SK-N-SH (cell line): ENCODE measurements at regions not wholly inside any gene's neighbourhood (a gene's known extent, or its start where the extent isn't known, plus 50 kb on each side); places are given as distances from the start of the nearest gene placed in this dataset.

Experiments
- CTCF ChIA-PET: fragments of 300-600, 350-600 bp; formaldehyde crosslinking; extraction: SDS; loops from one replicate; lab custom pipeline; 2021; lab: Yijun Ruan, JAX
- POLR2A ChIA-PET: fragments of 350-600 bp; sonication (Branson Sonifier 250); formaldehyde crosslinking; extraction: SDS; loops from one replicate; lab custom pipeline; 2020; ENCODE audit warnings: antibody characterized with exemption, inconsistent platforms; lab: Yijun Ruan, JAX
- DNase-seq: peaks from one replicate; pipeline ENCODE4 v3.0.0; 2012
- H2AFZ ChIP-seq: fragments of 200-600 bp; sonication (generic); 2 replicates; pipeline ENCODE4 v1.8.1; 2016; ENCODE audit warnings: antibody characterized with exemption, mild to moderate bottlenecking, low read depth
- H3F3A ChIP-seq: fragments of 200-600 bp; sonication (generic); replicated peaks from 2 replicates; pipeline ENCODE3; 2016; ENCODE audit warnings: antibody characterized with exemption, mild to moderate bottlenecking; ENCODE audit not compliant: insufficient read depth
- H3K27ac ChIP-seq, 2 experiments: fragments of 200-500 bp in 1 of 2; fragments of 200-600 bp in 1 of 2; sonication (Bioruptor generic) in 1 of 2; sonication (generic), shearing (Covaris generic) in 1 of 2; 2 replicates each; pipeline versions ENCODE4 v1.5.1 to v1.6.1; 2014 to 2016; ENCODE audit warnings: low read depth in 2 of 2, inconsistent platforms in 1 of 2, low read length in 1 of 2, mild to moderate bottlenecking in 1 of 2, mixed read lengths in 1 of 2
- H3K27me3 ChIP-seq: fragments of 200-600 bp; sonication (generic), shearing (Covaris generic); 2 replicates; pipeline ENCODE4 v1.6.1; 2016; ENCODE audit warnings: mixed run types; ENCODE audit not compliant: insufficient read depth
- H3K36me3 ChIP-seq, 2 experiments: fragments of 200-500 bp in 1 of 2; fragments of 200-600 bp in 1 of 2; sonication (Bioruptor generic) in 1 of 2; sonication (generic) in 1 of 2; replicated peaks in 1 of 2; 2 replicates each; pipeline versions ENCODE3 to v1.5.1; 2014 to 2016; ENCODE audit warnings: low read length in 1 of 2, mild to moderate bottlenecking in 1 of 2; ENCODE audit not compliant: insufficient read depth in 2 of 2, control insufficient read depth in 1 of 2
- H3K4me1 ChIP-seq, 2 experiments: fragments of 200-500 bp in 1 of 2; fragments of 200-600 bp in 1 of 2; sonication (Bioruptor generic) in 1 of 2; sonication (generic), shearing (Covaris generic) in 1 of 2; 2 replicates each; pipeline versions ENCODE4 v1.5.1 to v1.6.1; 2014 to 2016; ENCODE audit warnings: low read depth in 1 of 2, low read length in 1 of 2, mixed run types in 1 of 2; ENCODE audit not compliant: insufficient read depth in 2 of 2, control insufficient read depth in 1 of 2
- H3K4me2 ChIP-seq: fragments of 200-600 bp; sonication (generic), shearing (Covaris generic); 2 replicates; pipeline ENCODE4 v1.6.1; 2017; ENCODE audit warnings: mixed run types
- H3K4me3 ChIP-seq, 2 experiments: fragments of 200-500 bp in 1 of 2; fragments of 200-600 bp in 1 of 2; sonication (Bioruptor generic) in 1 of 2; sonication (generic), shearing (Covaris generic) in 1 of 2; 2 replicates each; pipeline versions ENCODE4 v1.5.1 to v1.8.1; 2014 to 2016; ENCODE audit warnings: low read depth in 2 of 2, inconsistent platforms in 1 of 2, low read length in 1 of 2, mild to moderate bottlenecking in 1 of 2, mixed read lengths in 1 of 2, moderate library complexity in 1 of 2
- H3K79me2 ChIP-seq: fragments of 200-600 bp; sonication (generic); 2 replicates; pipeline ENCODE4 v1.8.1; 2017; ENCODE audit warnings: mild to moderate bottlenecking; ENCODE audit not compliant: insufficient read depth
- H3K9ac ChIP-seq: fragments of 200-600 bp; sonication (generic); 2 replicates; pipeline ENCODE4 v1.6.1; 2017; ENCODE audit warnings: mixed run types
- H3K9me2 ChIP-seq: fragments of 200-600 bp; sonication (generic); 2 replicates; pipeline ENCODE4 v1.6.1; 2017; ENCODE audit warnings: mixed run types
- H3K9me3 ChIP-seq: fragments of 200-600 bp; sonication (generic); 2 replicates; pipeline ENCODE4 v1.6.1; 2017; ENCODE audit warnings: mixed run types, mild to moderate bottlenecking, moderate library complexity
- H4K20me1 ChIP-seq: fragments of 200-600 bp; sonication (generic); 2 replicates; pipeline ENCODE4 v1.6.1; 2017; ENCODE audit warnings: mild to moderate bottlenecking, mixed run types; ENCODE audit not compliant: insufficient read depth
- CHD2 ChIP-seq: fragments of 150-350 bp; IDR thresholded peaks from 2 replicates; pipeline ENCODE4 v1.6.1; 2018; ENCODE audit warnings: low read length; ENCODE audit not compliant: partially characterized antibody
- CTCF ChIP-seq: fragments of 200-600 bp; sonication (generic); IDR thresholded peaks from 2 replicates; pipeline ENCODE4 v1.6.1; 2017; ENCODE audit warnings: antibody characterized with exemption, mild to moderate bottlenecking, moderate library complexity
- ELF1 ChIP-seq: IDR thresholded peaks from 2 replicates; pipeline ENCODE4 v1.4.0; 2012
- GABPA ChIP-seq: IDR thresholded peaks from 2 replicates; pipeline ENCODE4 v1.4.0; 2012; ENCODE audit warnings: low read depth, mild to moderate bottlenecking
- JUND ChIP-seq: IDR thresholded peaks from 2 replicates; pipeline ENCODE4 v1.4.0; 2012
- MEF2A ChIP-seq: IDR thresholded peaks from 2 replicates; pipeline ENCODE4 v1.4.0; 2012; ENCODE audit warnings: low read depth, borderline replicate concordance
- MXI1 ChIP-seq: IDR thresholded peaks from 2 replicates; pipeline ENCODE4 v1.6.1; 2012; ENCODE audit warnings: mild to moderate bottlenecking, low read depth, low read length, improper control_type of control experiment
- NFIC ChIP-seq: IDR thresholded peaks from 2 replicates; pipeline ENCODE4 v1.4.0; 2012; ENCODE audit warnings: borderline replicate concordance
- NRF1 ChIP-seq: IDR thresholded peaks from 2 replicates; pipeline ENCODE4 v1.6.1; 2012; ENCODE audit warnings: low read depth, mild to moderate bottlenecking, low read length
- POLR2AphosphoS5 ChIP-seq: IDR thresholded peaks from 2 replicates; pipeline ENCODE4 v1.6.1; 2012; ENCODE audit warnings: low read depth, low read length
- RAD21 ChIP-seq: IDR thresholded peaks from 2 replicates; pipeline ENCODE4 v1.6.1; 2012; ENCODE audit warnings: mild to moderate bottlenecking, low read length
- RFX5 ChIP-seq: IDR thresholded peaks from 2 replicates; pipeline ENCODE4 v1.6.1; 2012; ENCODE audit warnings: mild to moderate bottlenecking, improper control_type of control experiment, low read length
- RXRA ChIP-seq: IDR thresholded peaks from 2 replicates; pipeline ENCODE4 v1.4.0; 2012; ENCODE audit warnings: low read depth, mild to moderate bottlenecking, borderline replicate concordance
- SIN3A ChIP-seq: IDR thresholded peaks from 2 replicates; pipeline ENCODE4 v1.6.1; 2012; ENCODE audit warnings: low read depth, mild to moderate bottlenecking, low read length, moderate library complexity, borderline replicate concordance
- TAF1 ChIP-seq: IDR thresholded peaks from 2 replicates; pipeline ENCODE4 v1.6.1; 2012; ENCODE audit warnings: low read depth, mild to moderate bottlenecking, low read length, moderate library complexity, borderline replicate concordance
- USF1 ChIP-seq: IDR thresholded peaks from 2 replicates; pipeline ENCODE4 v1.4.0; 2012; ENCODE audit warnings: low read depth, borderline replicate concordance
- USF2 ChIP-seq: fragments of 150-350 bp; IDR thresholded peaks from 2 replicates; pipeline ENCODE4 v1.6.1; 2017; ENCODE audit warnings: antibody characterized with exemption, low read length, low read depth, borderline replicate concordance
- WGBS: methylation state at CpG from one replicate; pipeline ENCODE4 v1.1.6; 2017; ENCODE audit warnings: low lambda C conversion rate; 5-methylcytosine and 5-hydroxymethylcytosine counted together
- TF ChIP-seq, protein P1 (sequence below): IDR thresholded peaks from 2 replicates; pipeline ENCODE4 v1.4.0; 2012; ENCODE audit warnings: low read depth
- TF ChIP-seq, protein P2 (sequence below): fragments of 150-350 bp; IDR thresholded peaks from 2 replicates; pipeline ENCODE4 v1.6.1; 2016; ENCODE audit warnings: mild to moderate bottlenecking, low read depth, low read length
- TF ChIP-seq, protein P3 (sequence below): IDR thresholded peaks from 2 replicates; pipeline ENCODE4; 2012
- TF ChIP-seq, protein P4 (sequence below): IDR thresholded peaks from 2 replicates; pipeline ENCODE4 v1.4.0; 2012; ENCODE audit warnings: low read depth, borderline replicate concordance

- Histone ChIP-seq H3K4me3 (no peak overlapping the region), H3K9ac (no peak overlapping the region), H3K36me3 (no peaks in the 10 kb centered on the region), H3F3A (no peaks in the 10 kb centered on the region), H3K27me3 (no peaks in the 10 kb centered on the region), H2AFZ (no peak overlapping the region), H3K9me3 (no peaks in the 10 kb centered on the region), H3K4me2 (no peak overlapping the region), H3K4me1 (peaks cover 0 to 10% of the 10 kb centered on the region in 2 experiments; a peak in 1 of 4 replicates), H3K27ac (no peak overlapping the region), H4K20me1 (no peaks in the 10 kb centered on the region), H3K79me2 (no peaks in the 10 kb centered on the region), H3K9me2 (no peaks in the 10 kb centered on the region)
- no peak for DNase-seq
- TF ChIP-seq MEF2A, result no peak
- no peak for TF ChIP-seq MXI1
- TF ChIP-seq USF2, result no peak
- no peak for TF ChIP-seq NFIC
- no peak for TF ChIP-seq ELF1
- TF ChIP-seq NRF1, result no peak
- no peak for TF ChIP-seq CHD2
- ChIA-PET CTCF (interaction anchor here (0.6 to 9.8 kb wide), 9 partner anchors 11 to 495 kb away, joined by 3 to 143 read pairs (median 5); no protein-coding TSS in a partner anchor), POLR2A (no interaction called here)
- WGBS, result 85% methylated on average over 7 of the region's 7 CpGs
Observed at GRCh38 chr2:62413116-62413663, 92.8 kb downstream of the TMEM17 start.

DNA sequence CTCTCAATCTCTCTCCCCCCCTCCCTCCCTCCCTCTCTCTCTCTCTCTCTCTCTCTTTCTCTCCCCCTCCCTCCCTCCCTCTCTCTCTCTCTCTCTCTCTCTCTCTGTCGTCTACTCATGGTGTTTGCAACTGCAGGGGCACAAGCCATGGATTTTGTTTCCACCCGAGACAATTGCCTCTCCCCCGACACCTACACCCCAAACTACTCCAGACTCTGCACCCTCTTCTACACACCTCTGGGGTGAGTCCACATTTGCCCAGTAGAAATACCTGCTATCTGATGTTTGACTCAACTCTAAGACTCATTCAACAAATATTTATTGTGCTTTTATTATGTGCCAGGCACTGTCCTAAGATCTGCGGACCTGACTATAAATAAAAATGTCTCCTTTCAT, 93.7 kb downstream of the TMEM17 start:
- Histone ChIP-seq H2AFZ (no peak overlapping the region), H3F3A (no peaks in the 10 kb centered on the region), H3K27ac (no peak overlapping the region), H3K9ac (no peak overlapping the region), H3K4me3 (no peak overlapping the region), H3K79me2 (no peaks in the 10 kb centered on the region), H3K9me3 (no peaks in the 10 kb centered on the region), H3K36me3 (no peaks in the 10 kb centered on the region), H4K20me1 (no peaks in the 10 kb centered on the region), H3K9me2 (no peaks in the 10 kb centered on the region), H3K27me3 (no peaks in the 10 kb centered on the region), H3K4me1 (peaks cover 0 to 10% of the 10 kb centered on the region in 2 experiments; a peak in 1 of 4 replicates), H3K4me2 (no peak overlapping the region)
- WGBS, result 65% methylated on average over 4 of the region's 4 CpGs
- no peak for DNase-seq
- POLR2A ChIA-PET, result no interaction called here
- CTCF ChIA-PET, result interaction anchor here (0.6 to 9.8 kb wide), 16 partner anchors 11 to 514 kb away, joined by 3 to 143 read pairs (median 4); no protein-coding TSS in a partner anchor
- TF ChIP-seq POLR2AphosphoS5 (no peak), USF1 (no peak), SIN3A (no peak), GABPA (no peak), ELF1 (no peak), RXRA (no peak), RFX5 (no peak), CHD2 (no peak), RAD21 (no peak), TAF1 (no peak), CTCF (no peak), JUND (no peak)
- TF ChIP-seq, protein P1, sequence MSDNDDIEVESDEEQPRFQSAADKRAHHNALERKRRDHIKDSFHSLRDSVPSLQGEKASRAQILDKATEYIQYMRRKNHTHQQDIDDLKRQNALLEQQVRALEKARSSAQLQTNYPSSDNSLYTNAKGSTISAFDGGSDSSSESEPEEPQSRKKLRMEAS, result no peak
- TF ChIP-seq, protein P2, sequence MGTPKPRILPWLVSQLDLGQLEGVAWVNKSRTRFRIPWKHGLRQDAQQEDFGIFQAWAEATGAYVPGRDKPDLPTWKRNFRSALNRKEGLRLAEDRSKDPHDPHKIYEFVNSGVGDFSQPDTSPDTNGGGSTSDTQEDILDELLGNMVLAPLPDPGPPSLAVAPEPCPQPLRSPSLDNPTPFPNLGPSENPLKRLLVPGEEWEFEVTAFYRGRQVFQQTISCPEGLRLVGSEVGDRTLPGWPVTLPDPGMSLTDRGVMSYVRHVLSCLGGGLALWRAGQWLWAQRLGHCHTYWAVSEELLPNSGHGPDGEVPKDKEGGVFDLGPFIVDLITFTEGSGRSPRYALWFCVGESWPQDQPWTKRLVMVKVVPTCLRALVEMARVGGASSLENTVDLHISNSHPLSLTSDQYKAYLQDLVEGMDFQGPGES, result no peak
- TF ChIP-seq, protein P3, sequence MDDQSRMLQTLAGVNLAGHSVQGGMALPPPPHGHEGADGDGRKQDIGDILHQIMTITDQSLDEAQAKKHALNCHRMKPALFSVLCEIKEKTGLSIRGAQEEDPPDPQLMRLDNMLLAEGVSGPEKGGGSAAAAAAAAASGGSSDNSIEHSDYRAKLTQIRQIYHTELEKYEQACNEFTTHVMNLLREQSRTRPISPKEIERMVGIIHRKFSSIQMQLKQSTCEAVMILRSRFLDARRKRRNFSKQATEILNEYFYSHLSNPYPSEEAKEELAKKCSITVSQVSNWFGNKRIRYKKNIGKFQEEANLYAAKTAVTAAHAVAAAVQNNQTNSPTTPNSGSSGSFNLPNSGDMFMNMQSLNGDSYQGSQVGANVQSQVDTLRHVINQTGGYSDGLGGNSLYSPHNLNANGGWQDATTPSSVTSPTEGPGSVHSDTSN, result no peak
- TF ChIP-seq, protein P4, sequence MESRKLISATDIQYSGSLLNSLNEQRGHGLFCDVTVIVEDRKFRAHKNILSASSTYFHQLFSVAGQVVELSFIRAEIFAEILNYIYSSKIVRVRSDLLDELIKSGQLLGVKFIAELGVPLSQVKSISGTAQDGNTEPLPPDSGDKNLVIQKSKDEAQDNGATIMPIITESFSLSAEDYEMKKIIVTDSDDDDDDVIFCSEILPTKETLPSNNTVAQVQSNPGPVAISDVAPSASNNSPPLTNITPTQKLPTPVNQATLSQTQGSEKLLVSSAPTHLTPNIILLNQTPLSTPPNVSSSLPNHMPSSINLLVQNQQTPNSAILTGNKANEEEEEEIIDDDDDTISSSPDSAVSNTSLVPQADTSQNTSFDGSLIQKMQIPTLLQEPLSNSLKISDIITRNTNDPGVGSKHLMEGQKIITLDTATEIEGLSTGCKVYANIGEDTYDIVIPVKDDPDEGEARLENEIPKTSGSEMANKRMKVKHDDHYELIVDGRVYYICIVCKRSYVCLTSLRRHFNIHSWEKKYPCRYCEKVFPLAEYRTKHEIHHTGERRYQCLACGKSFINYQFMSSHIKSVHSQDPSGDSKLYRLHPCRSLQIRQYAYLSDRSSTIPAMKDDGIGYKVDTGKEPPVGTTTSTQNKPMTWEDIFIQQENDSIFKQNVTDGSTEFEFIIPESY, result no peak
